Lower leg skin (tissue), 3 donors: ENCODE measurements at regions not wholly inside any gene's neighbourhood (a gene's known extent, or its start where the extent isn't known, plus 50 kb on each side); places are given as distances from the start of the nearest gene placed in this dataset.

ENCODE experiments used
- CTCF ChIP-seq, 3 donors: fragments of 450-650 bp; IDR thresholded peaks; one replicate each; pipeline ENCODE4 v1.5.1; 2016; ENCODE audit warnings: antibody characterized with exemption in 3 of 3, mild to moderate bottlenecking in 3 of 3, moderate library complexity in 2 of 3
- POLR2A ChIP-seq, 2 donors: fragments of 450-650 bp; IDR thresholded peaks; one replicate each; pipeline ENCODE4 v1.6.1; 2016 to 2017; ENCODE audit warnings: antibody characterized with exemption in 2 of 2, mild to moderate bottlenecking in 1 of 2, moderate library complexity in 1 of 2

GRCh38 chr3:72165808-72166207, 380.9 kb upstream of the PROK2 start:
- TF ChIP-seq CTCF (IDR thresholded peaks at IDR 0.05) (no peak), POLR2A (IDR thresholded peaks at IDR 0.05) (no peak)
